Activated T-cell treated with anti-CD3 and anti-CD28 coated beads, Interleukin-2, amount 50 U/mL, for 72 hours (primary cell): ENCODE measurements at regions not wholly inside any gene's neighbourhood (a gene's known extent, or its start where the extent isn't known, plus 50 kb on each side); places are given as distances from the start of the nearest gene placed in this dataset.

ENCODE experiments used
- ATAC-seq, 2 donors: fragments of 150-1000 bp; cut with Tn5 transposase; replicated peaks in 1 of 2; 2 replicates each; pipeline ENCODE4 v1.10.0; 2021; ENCODE audit warnings: moderate library complexity in 2 of 2, mild to moderate bottlenecking in 1 of 2
- DNase-seq, 2 donors: peaks; one replicate each; pipeline ENCODE4 v3.0.0; 2021 to 2022; ENCODE audit warnings: mixed read lengths in 1 of 2
- H3K27ac Mint-ChIP-seq: one replicate; pipeline ENCODE4 v1.8.0; 2022; ENCODE audit warnings: mild to moderate bottlenecking, moderate library complexity, mixed read lengths
- H3K27me3 Mint-ChIP-seq: one replicate; pipeline ENCODE4 v1.8.0; 2022; ENCODE audit warnings: low read depth, mixed read lengths
- H3K36me3 Mint-ChIP-seq, 2 donors: one replicate each; pipeline ENCODE4 v1.8.0; 2022; ENCODE audit warnings: mixed read lengths in 2 of 2, mild to moderate bottlenecking in 1 of 2; ENCODE audit not compliant: insufficient read depth in 2 of 2
- H3K4me1 Mint-ChIP-seq: one replicate; pipeline ENCODE4 v1.8.0; 2022; ENCODE audit warnings: low read depth, mixed read lengths
- H3K4me3 Mint-ChIP-seq, 2 donors: one replicate each; pipeline ENCODE4 v1.8.0; 2022; ENCODE audit warnings: mild to moderate bottlenecking in 2 of 2, mixed read lengths in 2 of 2, moderate library complexity in 2 of 2
- H3K9me3 Mint-ChIP-seq, 2 donors: one replicate each; pipeline ENCODE4 v1.8.0; 2022; ENCODE audit warnings: mixed read lengths in 2 of 2

DNA sequence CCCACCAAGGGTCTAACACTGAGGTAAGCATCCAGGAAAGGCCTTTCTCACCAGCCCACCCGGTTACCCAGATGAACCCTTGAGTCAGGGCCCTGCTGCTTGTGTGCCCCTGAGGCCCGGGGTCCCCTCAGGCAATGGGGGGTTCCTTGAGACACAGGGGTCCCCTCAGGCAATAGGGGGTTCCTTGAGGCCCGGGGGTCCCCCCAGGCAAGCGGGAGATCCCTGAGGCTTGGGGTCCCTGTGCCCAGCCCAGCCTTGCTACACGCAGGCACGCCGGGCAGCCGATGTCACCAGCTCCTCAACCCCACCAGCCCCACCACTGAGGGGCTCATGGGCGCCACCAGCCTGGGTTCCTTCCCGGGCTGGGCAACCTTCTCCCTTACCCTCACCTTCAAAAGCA is 247.2 kb downstream of the TTLL2 start:
- H3K4me3 Mint-ChIP-seq, result no peak overlapping the region
- no peaks in the 10 kb centered on the region for H3K36me3 Mint-ChIP-seq
- H3K9me3 Mint-ChIP-seq, result no peaks in the 10 kb centered on the region
- peaks cover under 1% of the 10 kb centered on the region for H3K27me3 Mint-ChIP-seq
- no peak overlapping the region for H3K27ac Mint-ChIP-seq
- ATAC-seq, result no peak
- no peak for DNase-seq
- H3K4me1 Mint-ChIP-seq, result no peaks in the 10 kb centered on the region

- Mint-ChIP-seq H3K4me1 (no peaks in the 10 kb centered on the region), H3K27me3 (peaks cover 4% of the 10 kb centered on the region), H3K9me3 (no peaks in the 10 kb centered on the region), H3K27ac (no peak overlapping the region), H3K4me3 (no peak overlapping the region), H3K36me3 (no peaks in the 10 kb centered on the region)
- ATAC-seq (no peak), DNase-seq (no peak)
Observed at GRCh38 chr6:167572841-167573271, 248.0 kb downstream of the TTLL2 start.

DNA sequence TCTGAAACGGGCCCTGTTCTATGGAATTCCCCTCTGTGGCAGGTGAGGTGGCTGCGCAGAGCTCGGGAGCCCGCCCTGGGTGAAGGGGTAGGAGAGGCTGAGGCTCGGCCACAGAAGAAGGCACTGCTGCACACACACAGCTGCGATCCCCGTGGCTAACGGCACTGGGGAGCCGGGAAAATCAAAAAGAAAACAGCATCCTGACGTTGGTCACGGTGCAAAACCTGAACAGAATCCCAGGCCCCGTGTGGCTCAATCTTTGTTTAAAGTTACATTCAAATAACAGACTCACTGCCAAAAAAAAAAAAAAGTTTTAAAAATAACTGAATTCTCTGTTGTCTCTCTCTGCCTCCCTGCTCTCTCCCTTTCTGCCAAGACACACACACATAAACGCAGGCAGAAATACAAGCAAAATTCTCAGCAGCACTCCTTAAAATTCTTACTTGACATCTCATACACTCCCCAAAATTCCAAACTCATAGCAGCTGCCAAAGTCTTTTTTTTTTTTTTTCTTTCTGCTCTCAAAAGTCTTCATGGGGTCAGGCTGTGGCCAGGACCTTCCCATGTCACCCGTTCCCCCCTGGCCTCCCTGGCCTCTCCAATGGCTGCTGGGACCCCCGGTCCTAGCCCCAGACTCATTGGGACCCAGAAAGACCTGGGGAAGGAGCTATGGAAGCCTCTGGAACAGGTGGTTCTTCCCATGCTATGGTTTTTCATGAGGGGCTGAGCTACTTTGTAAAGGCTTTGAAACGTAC is 248.8 kb downstream of the TTLL2 start:
- Mint-ChIP-seq H3K4me3 (no peak overlapping the region), H3K4me1 (no peaks in the 10 kb centered on the region), H3K36me3 (no peaks in the 10 kb centered on the region), H3K27ac (no peak overlapping the region), H3K27me3 (peaks cover 4% of the 10 kb centered on the region), H3K9me3 (no peaks in the 10 kb centered on the region)
- DNase-seq (no peak), ATAC-seq (no peak)

- no peaks in the 10 kb centered on the region for H3K9me3 Mint-ChIP-seq
- H3K27me3 Mint-ChIP-seq, result peaks cover 7% of the 10 kb centered on the region
- H3K27ac Mint-ChIP-seq, result no peak overlapping the region
- H3K36me3 Mint-ChIP-seq, result no peaks in the 10 kb centered on the region
- H3K4me3 Mint-ChIP-seq, result no peak overlapping the region
- no peak for DNase-seq
- no peak for ATAC-seq
- H3K4me1 Mint-ChIP-seq, result no peaks in the 10 kb centered on the region
Observed at GRCh38 chr6:167574431-167575151, 249.7 kb downstream of the TTLL2 start.

DNA sequence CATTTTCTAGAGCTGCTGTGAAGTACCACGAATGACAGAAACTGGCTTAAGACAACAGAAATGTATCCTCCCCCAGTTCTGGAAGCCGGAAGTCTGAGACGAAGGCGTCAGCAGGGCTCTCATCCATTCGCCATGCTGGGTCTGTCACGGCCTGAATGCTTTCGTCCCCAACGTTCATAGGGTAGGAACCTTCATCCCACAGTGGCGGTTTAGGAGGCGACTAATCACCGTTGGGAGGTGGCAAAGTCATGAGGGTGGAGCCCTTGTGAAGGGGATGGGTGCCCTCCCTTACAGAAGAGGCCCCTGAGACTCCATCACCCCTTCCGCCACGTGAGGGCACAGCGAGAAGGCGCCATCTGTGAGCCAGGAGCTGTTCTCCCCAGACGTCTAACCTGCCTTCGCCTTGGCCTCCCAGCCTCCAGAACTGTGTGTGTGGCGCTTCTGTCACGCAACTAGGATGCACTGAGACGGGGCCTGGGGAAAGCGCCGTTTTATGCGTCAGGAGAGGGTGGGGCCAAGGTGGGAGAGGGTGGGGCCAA is 250.3 kb downstream of the TTLL2 start:
- Mint-ChIP-seq H3K9me3 (no peaks in the 10 kb centered on the region), H3K36me3 (no peaks in the 10 kb centered on the region), H3K4me1 (no peaks in the 10 kb centered on the region), H3K27me3 (peaks cover 14% of the 10 kb centered on the region), H3K4me3 (no peak overlapping the region), H3K27ac (no peak overlapping the region)
- no peak for ATAC-seq
- no peak for DNase-seq

DNA sequence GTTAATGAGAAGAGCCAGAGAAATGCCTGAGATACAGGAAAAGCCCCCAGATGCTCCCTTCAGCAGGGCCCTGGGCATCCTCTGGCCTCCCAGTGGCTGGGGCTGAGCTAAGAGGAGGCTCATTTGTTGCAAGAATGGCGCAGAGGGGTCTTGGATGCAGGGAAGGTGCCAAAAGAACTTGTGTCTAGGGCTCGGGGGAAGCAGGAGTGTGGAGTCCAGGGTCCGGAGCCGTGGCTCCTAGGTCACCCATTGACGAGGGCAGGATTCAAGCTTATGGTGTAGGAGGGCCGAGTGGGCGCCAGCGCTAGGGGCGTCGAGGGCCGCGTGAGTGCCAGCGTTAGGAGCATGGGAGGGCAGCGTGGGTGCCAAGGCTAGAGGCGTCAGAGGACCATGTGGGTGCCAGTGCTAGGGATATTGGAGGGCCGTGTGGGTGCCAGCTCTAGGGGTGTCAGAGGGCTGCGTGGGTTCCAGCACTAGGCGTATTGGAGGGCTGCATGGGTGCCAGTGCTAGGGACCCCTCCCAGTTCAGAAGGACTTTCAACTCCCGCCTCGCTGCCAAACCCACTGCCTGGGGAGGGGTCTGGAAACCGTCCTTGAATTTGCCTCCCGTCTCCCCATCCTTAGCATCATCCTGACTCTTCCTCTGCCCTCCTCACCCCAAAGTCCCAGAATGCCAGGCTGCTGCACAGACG is 250.5 kb upstream of the AFDN start:
- H3K27me3 Mint-ChIP-seq, result peaks cover 14% of the 10 kb centered on the region
- no peak overlapping the region for H3K27ac Mint-ChIP-seq
- DNase-seq (no peak), ATAC-seq (no peak)
- peaks cover 0 to under 1% of the 10 kb centered on the region in 2 donors for H3K9me3 Mint-ChIP-seq
- H3K4me1 Mint-ChIP-seq, result no peaks in the 10 kb centered on the region
- H3K4me3 Mint-ChIP-seq, result no peak overlapping the region
- H3K36me3 Mint-ChIP-seq, result no peaks in the 10 kb centered on the region

GRCh38 chr6:167576828-167577503 is 249.7 kb upstream of the AFDN start:
- ATAC-seq, result no peak
- Mint-ChIP-seq H3K4me3 (no peak overlapping the region), H3K36me3 (no peaks in the 10 kb centered on the region), H3K9me3 (peaks cover 0 to 2% of the 10 kb centered on the region in 2 donors), H3K27me3 (peaks cover 14% of the 10 kb centered on the region), H3K27ac (no peak overlapping the region), H3K4me1 (no peaks in the 10 kb centered on the region)
- no peak for DNase-seq

DNA sequence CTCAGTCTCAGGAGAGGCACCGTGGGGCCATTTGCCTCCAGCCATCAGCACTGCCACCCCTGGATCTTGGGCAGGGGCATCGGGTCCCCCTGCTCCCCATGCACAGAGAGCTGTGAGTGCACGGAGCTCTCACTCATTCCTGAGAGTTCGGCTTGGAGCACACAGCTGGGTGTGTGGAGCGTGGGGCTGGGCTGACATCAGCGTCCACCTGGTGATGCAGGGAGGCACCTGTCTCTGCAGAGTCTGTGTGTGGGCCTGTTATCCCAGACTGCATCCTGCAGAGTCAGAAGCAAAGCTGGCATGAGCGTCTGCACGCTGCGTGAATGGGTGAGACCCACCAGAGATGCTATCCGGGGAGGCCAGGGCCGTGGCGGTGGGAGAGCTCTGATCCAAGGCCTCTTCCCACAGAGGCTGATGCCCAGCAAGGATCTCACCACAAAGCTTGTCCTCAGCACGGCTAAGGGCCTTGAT is 248.8 kb upstream of the AFDN start:
- Mint-ChIP-seq H3K27ac (no peak overlapping the region), H3K27me3 (peaks cover 14% of the 10 kb centered on the region), H3K4me3 (no peak overlapping the region), H3K4me1 (no peaks in the 10 kb centered on the region), H3K36me3 (peaks cover 0 to under 1% of the 10 kb centered on the region in 2 donors), H3K9me3 (peaks cover under 1 to 2% of the 10 kb centered on the region in 2 donors)
- ATAC-seq (no peak), DNase-seq (no peak)

DNA sequence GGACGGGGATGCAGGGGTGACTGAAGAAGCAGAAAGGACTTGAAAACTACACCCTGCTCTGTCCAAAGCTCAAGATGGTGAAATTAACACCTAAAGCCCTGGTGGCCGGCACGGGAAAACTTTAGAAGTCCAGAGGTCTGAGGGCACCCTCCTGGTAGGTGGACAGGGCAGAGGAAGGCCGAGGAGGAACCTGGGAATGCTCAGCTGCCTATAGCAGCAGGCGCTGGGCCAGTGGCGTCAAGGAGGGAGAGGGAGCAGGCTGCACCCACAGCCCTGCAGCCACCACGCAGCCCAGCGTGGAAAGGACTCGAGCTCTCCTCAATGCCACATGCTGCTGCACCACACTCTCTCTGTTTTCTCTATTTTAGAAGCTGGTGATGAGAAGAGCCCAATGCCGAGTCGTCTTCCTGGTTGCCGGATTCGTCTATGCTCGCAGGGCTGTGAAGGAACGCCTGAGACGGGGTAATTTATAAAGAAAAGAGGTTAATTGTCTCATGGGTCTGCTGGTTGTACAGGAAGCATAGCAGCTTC is 248.3 kb upstream of the AFDN start:
- H3K4me1 Mint-ChIP-seq, result no peaks in the 10 kb centered on the region
- DNase-seq (no peak), ATAC-seq (no peak)
- peaks cover 1 to 2% of the 10 kb centered on the region in 2 donors for H3K36me3 Mint-ChIP-seq
- H3K9me3 Mint-ChIP-seq, result peaks cover 2 to 4% of the 10 kb centered on the region in 2 donors
- H3K27me3 Mint-ChIP-seq, result peaks cover 14% of the 10 kb centered on the region
- no peak overlapping the region for H3K27ac Mint-ChIP-seq
- no peak overlapping the region for H3K4me3 Mint-ChIP-seq

DNA sequence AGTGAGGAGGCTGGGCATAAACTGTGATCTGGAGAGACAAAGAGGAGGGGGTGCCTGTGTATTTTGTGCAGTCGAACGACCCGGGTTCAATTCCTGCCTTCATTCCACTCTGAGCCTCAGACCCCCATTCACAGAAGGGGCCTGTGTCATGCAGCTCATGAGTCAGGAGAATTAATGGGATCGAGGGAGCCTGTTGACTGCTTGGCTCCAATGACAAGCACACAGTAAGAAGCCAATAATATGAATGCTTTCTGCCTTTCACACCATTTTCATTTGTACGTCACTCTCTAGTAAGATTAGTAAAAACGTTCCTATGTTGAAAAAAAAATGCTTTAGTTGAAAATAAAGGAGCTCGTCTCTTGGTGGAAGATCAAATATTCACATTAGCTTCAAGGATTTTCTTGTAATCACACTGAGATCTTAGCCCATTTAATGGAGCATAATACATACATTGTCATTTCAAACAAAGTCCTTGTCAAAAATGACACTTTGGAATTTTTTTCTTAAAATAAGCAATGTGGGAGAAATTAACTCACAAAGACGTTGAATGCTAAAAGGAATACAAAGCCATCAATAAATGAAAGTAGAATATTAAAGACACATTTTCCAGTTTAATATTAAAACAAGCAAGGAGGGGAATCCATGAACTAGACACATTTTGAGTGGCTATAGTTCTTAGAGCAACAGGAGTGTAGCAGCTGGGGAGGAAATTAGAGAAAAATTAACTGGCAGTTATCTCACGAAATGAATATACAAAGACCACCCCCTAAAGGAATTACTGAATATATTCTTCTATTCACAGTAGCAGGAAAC is 246.7 kb upstream of the AFDN start:
- Mint-ChIP-seq H3K4me3 (no peak overlapping the region), H3K27ac (no peak overlapping the region), H3K27me3 (peaks cover 14% of the 10 kb centered on the region), H3K9me3 (peaks cover 2 to 4% of the 10 kb centered on the region in 2 donors), H3K36me3 (peaks cover 1 to 2% of the 10 kb centered on the region in 2 donors), H3K4me1 (no peaks in the 10 kb centered on the region)
- DNase-seq (no peak), ATAC-seq (no peak)

DNA sequence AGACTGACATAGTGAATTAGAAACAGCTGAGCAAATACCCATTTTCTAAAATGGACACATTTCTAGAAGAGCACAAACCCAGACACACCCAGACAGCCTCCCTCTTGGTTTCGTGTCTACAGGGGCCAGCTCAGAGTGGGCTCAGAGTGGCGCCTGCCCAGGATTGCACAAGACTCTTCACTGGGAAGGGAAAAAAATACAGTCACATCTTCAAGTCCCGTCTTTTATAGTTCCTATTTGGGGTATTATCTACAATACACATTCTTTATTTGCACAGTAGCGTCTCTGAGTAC is 246.1 kb upstream of the AFDN start:
- Mint-ChIP-seq H3K27me3 (peaks cover 14% of the 10 kb centered on the region), H3K4me3 (no peak overlapping the region), H3K27ac (no peak overlapping the region), H3K4me1 (no peaks in the 10 kb centered on the region), H3K36me3 (peaks cover 1 to 2% of the 10 kb centered on the region in 2 donors), H3K9me3 (peaks cover 2 to 4% of the 10 kb centered on the region in 2 donors)
- DNase-seq (no peak), ATAC-seq (no peak)

DNA sequence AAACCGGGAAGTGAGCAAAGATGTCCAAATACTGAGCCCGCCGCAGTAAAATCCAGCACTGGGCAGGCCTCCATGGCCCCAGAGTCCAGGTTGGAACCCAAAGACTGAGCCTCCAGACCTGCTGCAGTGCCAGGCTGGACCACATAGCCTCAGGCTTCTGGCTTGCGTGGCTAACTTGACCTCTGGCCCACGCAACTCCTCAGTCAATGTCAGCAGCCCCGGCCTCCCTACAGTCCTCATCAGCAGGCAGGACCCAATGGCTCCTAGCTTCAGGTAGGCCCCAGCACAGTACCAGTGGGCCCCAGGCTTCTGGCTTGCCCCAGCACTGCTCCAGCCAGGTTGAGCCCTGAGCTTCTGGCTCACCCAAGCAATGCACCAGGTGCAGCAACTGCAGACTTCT is 245.1 kb upstream of the AFDN start:
- DNase-seq (no peak), ATAC-seq (no peak)
- Mint-ChIP-seq H3K4me3 (no peak overlapping the region), H3K27me3 (peaks cover 14% of the 10 kb centered on the region), H3K9me3 (peaks cover 2 to 4% of the 10 kb centered on the region in 2 donors), H3K36me3 (peaks cover 1 to 2% of the 10 kb centered on the region in 2 donors), H3K4me1 (no peaks in the 10 kb centered on the region), H3K27ac (no peak overlapping the region)
